Calu3 (cell line): ENCODE measurements at regions not wholly inside any gene's neighbourhood (a gene's known extent, or its start where the extent isn't known, plus 50 kb on each side); places are given as distances from the start of the nearest gene placed in this dataset.
"Not testable (repeated sequence)": the region's sequence is repeated elsewhere in the genome, so short reads cannot be mapped to it uniquely, and the experiment has no call there.

Experiments used
- BruUV-seq: library from RNA; stranded (reverse); fragments of 400-500 nt; replicated peaks from 2 replicates; lab custom pipeline; 2021; lab: Mats Ljungman, UMichigan
- CTCF ChIA-PET: fragments of 300-600 bp; sonication (Branson Sonifier 250); formaldehyde crosslinking; loops from one replicate; lab custom pipeline; 2022; ENCODE audit warnings: antibody characterized with exemption; lab: Charles Lee
- DNase-seq: peaks from one replicate; pipeline ENCODE4 v3.0.0; 2022
- H3K27ac Mint-ChIP-seq: one replicate; pipeline ENCODE4 v1.8.0; 2022; ENCODE audit warnings: mixed read lengths; ENCODE audit not compliant: unreplicated experiment
- H3K27me3 Mint-ChIP-seq: one replicate; pipeline ENCODE4 v1.8.0; 2022; ENCODE audit warnings: mixed read lengths; ENCODE audit not compliant: unreplicated experiment
- H3K36me3 Mint-ChIP-seq: one replicate; pipeline ENCODE4 v1.8.0; 2022; ENCODE audit warnings: mild to moderate bottlenecking, moderate library complexity, mixed read lengths; ENCODE audit not compliant: insufficient read depth, unreplicated experiment
- H3K4me1 Mint-ChIP-seq: one replicate; pipeline ENCODE4 v1.8.0; 2022; ENCODE audit warnings: mild to moderate bottlenecking, low read depth, mixed read lengths; ENCODE audit not compliant: unreplicated experiment
- H3K4me3 Mint-ChIP-seq: one replicate; pipeline ENCODE4 v1.8.0; 2022; ENCODE audit warnings: mild to moderate bottlenecking, low read depth, moderate library complexity, mixed read lengths; ENCODE audit not compliant: unreplicated experiment
- H3K9me3 Mint-ChIP-seq: one replicate; pipeline ENCODE4 v1.8.0; 2022; ENCODE audit warnings: low read depth, mixed read lengths; ENCODE audit not compliant: unreplicated experiment
- intact Hi-C: fragments of 100-400 bp; cut with micrococcal nuclease; formaldehyde crosslinking; loops from one replicate; pipeline ENCODE4 v1.10.0; 2022; ENCODE audit not compliant: unreplicated experiment
- TF ChIP-seq, protein P1 (sequence below): fragments of 200-600 bp; IDR thresholded peaks from one replicate; pipeline ENCODE4 v1.8.0; 2022; ENCODE audit warnings: antibody characterized with exemption; ENCODE audit not compliant: unreplicated experiment

GRCh38 chr14:106006043-106006442 is 479.7 kb downstream of the TMEM121 start:
- H3K4me1 Mint-ChIP-seq, H3K36me3 Mint-ChIP-seq, CTCF ChIA-PET, H3K4me3 Mint-ChIP-seq, BruUV-seq, H3K9me3 Mint-ChIP-seq, intact Hi-C loops, H3K27ac Mint-ChIP-seq: not testable (repeated sequence)
- H3K27me3 Mint-ChIP-seq: peaks cover 42% of the 10 kb centered on the region
- TF ChIP-seq, protein P1, sequence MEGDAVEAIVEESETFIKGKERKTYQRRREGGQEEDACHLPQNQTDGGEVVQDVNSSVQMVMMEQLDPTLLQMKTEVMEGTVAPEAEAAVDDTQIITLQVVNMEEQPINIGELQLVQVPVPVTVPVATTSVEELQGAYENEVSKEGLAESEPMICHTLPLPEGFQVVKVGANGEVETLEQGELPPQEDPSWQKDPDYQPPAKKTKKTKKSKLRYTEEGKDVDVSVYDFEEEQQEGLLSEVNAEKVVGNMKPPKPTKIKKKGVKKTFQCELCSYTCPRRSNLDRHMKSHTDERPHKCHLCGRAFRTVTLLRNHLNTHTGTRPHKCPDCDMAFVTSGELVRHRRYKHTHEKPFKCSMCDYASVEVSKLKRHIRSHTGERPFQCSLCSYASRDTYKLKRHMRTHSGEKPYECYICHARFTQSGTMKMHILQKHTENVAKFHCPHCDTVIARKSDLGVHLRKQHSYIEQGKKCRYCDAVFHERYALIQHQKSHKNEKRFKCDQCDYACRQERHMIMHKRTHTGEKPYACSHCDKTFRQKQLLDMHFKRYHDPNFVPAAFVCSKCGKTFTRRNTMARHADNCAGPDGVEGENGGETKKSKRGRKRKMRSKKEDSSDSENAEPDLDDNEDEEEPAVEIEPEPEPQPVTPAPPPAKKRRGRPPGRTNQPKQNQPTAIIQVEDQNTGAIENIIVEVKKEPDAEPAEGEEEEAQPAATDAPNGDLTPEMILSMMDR: peak; percentile 33
- peak; percentile 10 for DNase-seq

GRCh38 chr14:106006716-106007115 is 480.3 kb downstream of the TMEM121 start:
- H3K27me3 Mint-ChIP-seq: peaks cover 44% of the 10 kb centered on the region
- H3K27ac Mint-ChIP-seq, H3K4me3 Mint-ChIP-seq, H3K9me3 Mint-ChIP-seq, intact Hi-C loops, BruUV-seq, CTCF ChIA-PET, H3K4me1 Mint-ChIP-seq, H3K36me3 Mint-ChIP-seq, DNase-seq: not testable (repeated sequence)

GRCh38 chr14:106010783-106011182 is 484.4 kb downstream of the TMEM121 start:
- CTCF ChIA-PET: no interaction called here
- Mint-ChIP-seq H3K27me3 (peaks cover 84% of the 10 kb centered on the region), H3K36me3 (no peaks in the 10 kb centered on the region), H3K9me3 (no peaks in the 10 kb centered on the region), H3K4me1 (no peaks in the 10 kb centered on the region), H3K27ac (no peak overlapping the region), H3K4me3 (no peak overlapping the region)
- TF ChIP-seq, protein P1: no peak
- BruUV-seq: no TSS peak
- DNase-seq: no peak
- intact Hi-C loops: no loop called here

DNA sequence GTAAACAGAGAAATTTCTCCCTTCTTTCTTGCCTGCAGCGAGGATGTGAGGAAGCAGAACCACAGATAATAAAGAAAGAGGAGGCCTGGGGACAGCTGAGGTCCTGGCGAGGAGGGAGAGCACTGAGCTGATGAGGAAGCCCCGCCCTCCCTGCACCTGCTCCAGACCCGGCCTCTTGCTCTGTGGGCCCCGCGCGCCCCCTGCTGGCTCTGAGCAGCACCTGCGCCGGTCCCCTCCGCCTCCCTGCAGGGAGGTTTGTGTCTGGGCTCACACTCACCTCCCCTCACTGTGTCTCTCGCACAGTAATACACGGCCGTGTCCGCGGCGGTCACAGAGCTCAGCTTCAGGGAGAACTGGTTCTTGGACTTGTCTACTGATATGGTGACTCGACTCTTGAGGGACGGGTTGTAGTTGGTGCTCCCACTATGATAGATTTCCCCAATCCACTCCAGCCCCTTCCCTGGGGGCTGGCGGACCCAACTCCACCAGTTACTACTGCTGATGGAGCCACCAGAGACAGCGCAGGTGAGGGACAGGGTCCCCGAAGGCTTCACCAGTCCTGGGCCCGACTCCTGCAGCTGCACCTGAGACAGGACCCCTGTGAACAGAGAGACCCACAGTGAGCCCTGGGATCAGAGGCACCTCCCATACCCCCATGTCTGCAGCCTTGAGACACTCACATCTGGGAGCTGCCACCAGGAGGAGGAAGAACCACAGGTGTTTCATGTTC is 485.4 kb downstream of the TMEM121 start:
- H3K27ac Mint-ChIP-seq, H3K4me1 Mint-ChIP-seq, BruUV-seq, intact Hi-C loops, H3K4me3 Mint-ChIP-seq, H3K9me3 Mint-ChIP-seq, H3K36me3 Mint-ChIP-seq: not testable (repeated sequence)
- CTCF ChIA-PET: interaction anchor here (1.0 kb wide), 1 partner anchor 66 kb away, joined by 4 read pairs; no protein-coding TSS in a partner anchor
- peak; percentile 81 for DNase-seq
- peaks cover 94% of the 10 kb centered on the region for H3K27me3 Mint-ChIP-seq
- TF ChIP-seq, protein P1: peak; percentile 60

- H3K36me3 Mint-ChIP-seq, BruUV-seq, H3K4me1 Mint-ChIP-seq, H3K9me3 Mint-ChIP-seq, H3K27ac Mint-ChIP-seq, H3K4me3 Mint-ChIP-seq, DNase-seq, intact Hi-C loops, CTCF ChIA-PET: not testable (repeated sequence)
- H3K27me3 Mint-ChIP-seq: peaks cover 95% of the 10 kb centered on the region
Observed at GRCh38 chr14:106012361-106012725, 486.0 kb downstream of the TMEM121 start.
